Stomach smooth muscle (tissue), 2 donors: ENCODE measurements at regions not wholly inside any gene's neighbourhood (a gene's known extent, or its start where the extent isn't known, plus 50 kb on each side); places are given as distances from the start of the nearest gene placed in this dataset.
"Not testable (repeated sequence)": the region's sequence is repeated elsewhere in the genome, so short reads cannot be mapped to it uniquely, and the experiment has no call there.

Experiments
- H3K27ac ChIP-seq: one replicate; pipeline ENCODE4 v1.7.0; 2013; ENCODE audit warnings: mild to moderate bottlenecking, low read length, inconsistent platforms
- H3K27me3 ChIP-seq, 2 donors: one replicate each; pipeline ENCODE4 v1.7.0; 2013; ENCODE audit warnings: low read length in 2 of 2; ENCODE audit not compliant: insufficient read depth in 2 of 2, control insufficient read depth in 1 of 2
- H3K36me3 ChIP-seq, 2 donors: one replicate each; pipeline ENCODE4 v1.7.0; 2013; ENCODE audit warnings: low read length in 2 of 2; ENCODE audit not compliant: control insufficient read depth in 2 of 2, insufficient read depth in 2 of 2
- H3K4me1 ChIP-seq: one replicate; pipeline ENCODE4 v1.7.0; 2013; ENCODE audit warnings: low read length; ENCODE audit not compliant: control insufficient read depth, insufficient read depth
- H3K4me3 ChIP-seq, 2 donors: one replicate each; pipeline ENCODE4 v1.7.0; 2013; ENCODE audit warnings: low read length in 2 of 2
- H3K9ac ChIP-seq, 2 donors: one replicate each; pipeline ENCODE4 v1.7.0; 2013; ENCODE audit warnings: low read length in 2 of 2, mild to moderate bottlenecking in 1 of 2
- H3K9me3 ChIP-seq, 2 donors: one replicate each; pipeline ENCODE4 v1.7.0; 2013; ENCODE audit warnings: low read length in 2 of 2; ENCODE audit not compliant: control insufficient read depth in 2 of 2
- donor health status: healthy.
- donor health status: Pancreatic carcinoma.

DNA sequence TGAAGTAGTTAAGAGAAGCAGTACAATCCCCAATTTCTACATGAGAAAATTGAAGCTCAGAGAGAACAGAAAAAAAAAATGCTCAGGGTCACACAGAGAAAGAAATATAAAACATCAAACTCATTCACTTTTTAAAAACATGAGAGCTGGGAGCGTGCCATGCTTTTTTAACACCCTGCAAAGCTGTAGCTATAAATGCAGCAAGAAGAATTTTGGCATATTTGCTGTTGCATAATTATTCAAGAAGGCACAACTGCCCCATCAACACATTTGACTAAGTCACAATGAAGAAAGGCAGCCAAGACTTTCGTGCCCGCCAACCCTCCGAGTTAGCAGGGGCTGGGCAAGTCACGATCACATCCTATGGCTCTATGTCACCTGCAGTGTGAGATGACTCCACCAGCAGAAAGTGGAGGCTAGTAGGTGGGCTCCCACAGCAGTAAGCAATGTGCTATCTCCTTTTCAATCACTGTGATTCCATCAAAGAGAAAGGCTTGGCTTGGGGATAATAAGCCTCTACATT, 214.8 kb downstream of the DHX15 start:
- H3K9ac ChIP-seq, result no peak overlapping the region
- no peak overlapping the region for H3K27ac ChIP-seq
- no peak overlapping the region for H3K4me3 ChIP-seq
- H3K4me1 ChIP-seq, result no peaks in the 10 kb centered on the region
- H3K36me3 ChIP-seq, result no peaks in the 10 kb centered on the region
- H3K27me3 ChIP-seq, result no peaks in the 10 kb centered on the region
- H3K9me3 ChIP-seq, result no peaks in the 10 kb centered on the region

- Histone ChIP-seq H3K27ac (no peak overlapping the region), H3K27me3 (no peaks in the 10 kb centered on the region), H3K9me3 (no peaks in the 10 kb centered on the region), H3K36me3 (no peaks in the 10 kb centered on the region), H3K4me3 (no peak overlapping the region), H3K4me1 (no peaks in the 10 kb centered on the region), H3K9ac (no peak overlapping the region)
These were observed 215.6 kb downstream of the DHX15 start for GRCh38 chr4:24368801-24369200.

GRCh38 chr4:24364852-24365251, 219.5 kb downstream of the DHX15 start:
- H3K9ac ChIP-seq, result no peak overlapping the region
- no peak overlapping the region for H3K4me3 ChIP-seq
- H3K4me1 ChIP-seq, result no peaks in the 10 kb centered on the region
- H3K27me3 ChIP-seq, result no peaks in the 10 kb centered on the region
- no peaks in the 10 kb centered on the region for H3K9me3 ChIP-seq
- H3K27ac ChIP-seq, result no peak overlapping the region
- H3K36me3 ChIP-seq, result no peaks in the 10 kb centered on the region

DNA sequence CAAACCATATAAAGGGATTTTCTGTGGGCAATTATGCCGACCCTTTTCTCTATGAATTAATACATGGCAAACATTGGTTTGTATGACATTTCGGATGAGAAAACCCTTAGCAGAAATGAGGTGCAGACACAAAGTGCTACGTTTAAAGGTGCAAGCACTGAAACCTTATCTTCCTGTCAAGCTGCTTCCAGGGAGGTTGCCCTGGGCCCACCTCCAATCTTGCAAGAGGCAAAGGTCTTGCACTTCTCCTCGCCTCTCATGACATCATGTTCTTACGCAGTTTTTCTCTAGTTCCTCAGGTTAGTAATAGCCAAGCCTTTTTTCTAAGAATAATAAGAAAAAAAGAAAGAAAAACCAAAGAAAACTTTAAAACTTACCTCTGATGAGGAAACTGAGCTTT, 220.1 kb downstream of the DHX15 start:
- Histone ChIP-seq H3K4me1 (no peaks in the 10 kb centered on the region), H3K36me3 (no peaks in the 10 kb centered on the region), H3K9ac (no peak overlapping the region), H3K4me3 (no peak overlapping the region), H3K27ac (no peak overlapping the region), H3K9me3 (no peaks in the 10 kb centered on the region), H3K27me3 (no peaks in the 10 kb centered on the region)

DNA sequence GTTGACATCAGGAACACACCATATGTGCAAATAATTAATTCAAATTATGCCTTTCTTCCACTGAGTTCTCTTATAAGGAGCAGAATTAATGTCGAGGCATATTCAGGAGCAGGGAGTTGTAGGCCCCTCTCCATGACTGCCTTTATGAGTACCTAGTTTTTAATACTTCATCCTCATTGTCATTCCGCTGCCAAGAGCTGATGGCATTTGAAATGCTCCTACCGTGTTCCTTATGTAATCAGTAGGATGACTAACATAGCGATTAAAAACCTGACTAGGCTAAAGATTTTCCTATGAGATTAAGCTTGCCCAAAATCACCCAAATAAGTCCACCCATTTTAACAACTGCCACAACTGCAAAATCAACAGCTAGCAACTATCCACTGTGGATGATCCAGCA, 220.6 kb downstream of the DHX15 start:
- Histone ChIP-seq H3K9me3 (no peaks in the 10 kb centered on the region), H3K4me3 (no peak overlapping the region), H3K36me3 (no peaks in the 10 kb centered on the region), H3K9ac (no peak overlapping the region), H3K27me3 (no peaks in the 10 kb centered on the region), H3K27ac (no peak overlapping the region), H3K4me1 (no peaks in the 10 kb centered on the region)

GRCh38 chr4:24352112-24352511, 232.2 kb downstream of the DHX15 start:
- Histone ChIP-seq H3K9me3 (no peaks in the 10 kb centered on the region), H3K27ac (no peak overlapping the region), H3K36me3 (no peaks in the 10 kb centered on the region), H3K9ac (no peak overlapping the region), H3K4me1 (no peaks in the 10 kb centered on the region), H3K27me3 (no peaks in the 10 kb centered on the region), H3K4me3 (no peak overlapping the region)

DNA sequence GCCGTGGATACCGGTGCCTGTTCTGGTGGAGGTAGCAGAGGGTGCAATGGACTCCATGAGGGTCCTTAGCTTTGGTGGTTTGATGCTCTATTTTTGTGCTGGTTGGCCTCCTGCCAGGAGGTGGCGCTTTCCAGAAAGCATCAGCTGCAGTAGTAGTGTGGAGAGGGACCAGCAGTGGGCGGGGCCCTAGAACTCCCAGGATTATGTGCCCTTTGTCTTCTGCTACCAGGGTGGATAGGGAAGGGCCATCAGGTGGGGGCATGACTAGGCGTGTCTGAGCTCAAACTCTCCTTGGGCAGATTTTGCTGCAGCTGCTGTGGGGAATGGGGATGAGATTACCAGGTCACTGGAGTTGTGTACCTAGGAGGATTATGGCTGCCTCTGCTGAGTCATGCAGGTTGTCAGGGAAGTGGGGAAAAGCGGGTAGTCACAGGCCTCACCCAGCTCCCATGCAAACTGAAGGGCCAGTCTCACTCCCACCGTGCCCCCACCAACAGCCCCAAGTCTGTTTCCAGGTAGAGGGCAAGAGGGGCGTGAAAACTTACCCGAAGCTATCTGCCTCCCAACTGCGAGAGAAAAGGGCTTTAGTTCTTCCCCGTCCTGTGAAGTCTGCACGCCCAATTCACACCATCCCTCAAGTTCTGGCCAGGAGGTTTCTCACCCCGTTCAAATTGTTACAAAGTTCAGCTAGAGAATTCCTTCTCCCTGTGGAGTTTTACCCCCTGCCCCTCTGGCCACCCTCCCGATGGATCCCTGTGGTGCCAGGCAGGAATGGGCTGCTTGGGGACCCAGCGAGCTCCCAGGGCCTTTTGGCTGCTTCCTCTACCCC, 235.0 kb downstream of the DHX15 start:
- not testable (repeated sequence) for H3K9ac ChIP-seq, H3K4me3 ChIP-seq, H3K36me3 ChIP-seq, H3K4me1 ChIP-seq, H3K27ac ChIP-seq, H3K9me3 ChIP-seq, H3K27me3 ChIP-seq

GRCh38 chr4:24339260-24339659, 245.1 kb downstream of the DHX15 start:
- no peaks in the 10 kb centered on the region for H3K9me3 ChIP-seq
- H3K9ac ChIP-seq, result no peak overlapping the region
- no peaks in the 10 kb centered on the region for H3K36me3 ChIP-seq
- no peaks in the 10 kb centered on the region for H3K27me3 ChIP-seq
- no peak overlapping the region for H3K4me3 ChIP-seq
- no peak overlapping the region for H3K27ac ChIP-seq
- H3K4me1 ChIP-seq, result no peaks in the 10 kb centered on the region

DNA sequence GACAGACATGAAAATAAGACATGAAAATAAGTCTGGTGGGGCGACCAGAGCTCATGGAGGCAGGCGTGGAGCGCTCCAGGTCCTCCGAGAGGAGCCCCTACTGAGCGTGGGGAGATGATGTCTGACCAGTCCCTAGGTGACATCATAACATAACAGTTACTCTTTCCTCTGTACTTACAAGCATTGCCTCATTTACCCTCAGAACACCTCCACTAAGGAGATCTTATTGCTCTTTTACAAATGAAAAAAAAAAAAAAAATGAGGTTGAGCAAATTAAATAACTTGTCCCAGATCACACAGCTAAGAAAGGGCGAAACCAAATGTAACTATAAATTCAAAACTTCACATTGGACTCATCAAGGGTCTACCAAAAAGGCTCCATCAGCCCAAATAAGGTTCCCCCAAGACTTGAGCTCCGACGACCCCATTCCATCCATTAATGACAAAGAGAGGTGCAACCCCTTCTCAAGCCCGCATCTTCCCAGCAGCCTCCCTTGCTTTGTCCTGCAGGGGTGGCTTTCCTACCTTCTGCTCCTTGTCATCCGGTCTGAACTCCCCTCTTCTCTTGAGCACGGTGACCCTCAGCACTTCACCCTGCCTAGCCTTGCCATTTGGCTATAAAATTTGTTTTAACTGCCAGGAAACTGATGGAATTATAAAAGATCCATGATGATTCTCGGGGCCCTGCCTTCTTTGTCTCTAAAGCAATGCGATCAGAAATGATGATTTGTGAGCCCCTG, 246.7 kb downstream of the DHX15 start:
- H3K4me3 ChIP-seq, result no peak overlapping the region
- H3K4me1 ChIP-seq, result no peaks in the 10 kb centered on the region
- H3K36me3 ChIP-seq, result no peaks in the 10 kb centered on the region
- no peaks in the 10 kb centered on the region for H3K9me3 ChIP-seq
- no peaks in the 10 kb centered on the region for H3K27me3 ChIP-seq
- H3K9ac ChIP-seq, result no peak overlapping the region
- no peak overlapping the region for H3K27ac ChIP-seq

DNA sequence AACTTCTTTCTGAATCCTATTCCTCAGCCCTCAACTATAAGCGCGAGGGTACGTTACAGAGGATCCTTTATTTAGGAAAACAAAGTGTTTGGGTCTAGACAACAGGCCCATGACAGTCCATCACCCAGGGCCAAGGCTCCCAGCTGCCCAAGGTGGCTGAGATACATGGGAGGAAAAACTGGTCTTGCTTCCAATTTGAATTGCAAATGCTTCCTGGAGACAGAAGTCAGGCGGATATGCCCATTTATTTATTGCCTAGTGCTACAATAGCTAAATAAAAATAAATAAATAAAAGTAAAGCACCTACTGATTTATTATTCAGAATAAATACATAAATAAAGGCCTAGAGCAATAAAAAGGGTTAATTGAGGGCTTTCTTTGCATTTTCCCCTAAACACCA, 248.7 kb downstream of the DHX15 start:
- Histone ChIP-seq H3K9me3 (no peaks in the 10 kb centered on the region), H3K4me1 (no peaks in the 10 kb centered on the region)

DNA sequence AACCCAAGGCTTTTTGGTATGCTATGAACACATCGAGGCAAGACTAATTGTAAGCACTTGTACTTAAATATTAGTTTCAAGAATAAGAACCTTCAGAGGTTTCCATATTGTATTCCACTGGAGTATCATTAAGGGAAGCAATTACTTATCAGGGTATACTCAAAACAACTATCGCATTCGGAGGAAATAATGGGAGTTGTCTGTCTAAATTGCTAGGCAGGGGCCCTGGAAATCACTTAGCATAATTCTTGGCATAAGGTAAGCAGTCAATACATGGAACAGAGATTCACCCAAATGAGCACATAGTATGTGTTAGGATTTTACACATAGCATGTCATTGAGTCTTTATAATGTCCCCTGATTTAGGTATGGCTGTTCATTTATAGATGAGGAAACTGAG, 249.4 kb downstream of the DHX15 start:
- Histone ChIP-seq H3K36me3 (no peaks in the 10 kb centered on the region), H3K4me1 (no peaks in the 10 kb centered on the region), H3K9me3 (no peaks in the 10 kb centered on the region), H3K27ac (no peak overlapping the region), H3K27me3 (no peaks in the 10 kb centered on the region), H3K9ac (no peak overlapping the region), H3K4me3 (no peak overlapping the region)

More for the DNA sequence above, 248.7 kb downstream of the DHX15 start:
- no peak overlapping the region for H3K4me3 ChIP-seq
- no peak overlapping the region for H3K9ac ChIP-seq
- no peak overlapping the region for H3K27ac ChIP-seq
- no peaks in the 10 kb centered on the region for H3K36me3 ChIP-seq
- no peaks in the 10 kb centered on the region for H3K27me3 ChIP-seq
